Astrocyte (in vitro differentiated cells and primary cell): ENCODE measurements at regions not wholly inside any gene's neighbourhood (a gene's known extent, or its start where the extent isn't known, plus 50 kb on each side); places are given as distances from the start of the nearest gene placed in this dataset.

Experiments used
- CTCF ChIP-seq: IDR thresholded peaks from 2 replicates; pipeline ENCODE4 v1.5.1; 2011; ENCODE audit warnings: low read depth, mild to moderate bottlenecking, inconsistent platforms, low read length, moderate library complexity; ENCODE audit not compliant: insufficient read depth
- EZH2 ChIP-seq: IDR thresholded peaks from 2 replicates; pipeline ENCODE4 v1.6.1; 2012; ENCODE audit warnings: mild to moderate bottlenecking, low read length, inconsistent platforms; ENCODE audit not compliant: insufficient read depth

DNA sequence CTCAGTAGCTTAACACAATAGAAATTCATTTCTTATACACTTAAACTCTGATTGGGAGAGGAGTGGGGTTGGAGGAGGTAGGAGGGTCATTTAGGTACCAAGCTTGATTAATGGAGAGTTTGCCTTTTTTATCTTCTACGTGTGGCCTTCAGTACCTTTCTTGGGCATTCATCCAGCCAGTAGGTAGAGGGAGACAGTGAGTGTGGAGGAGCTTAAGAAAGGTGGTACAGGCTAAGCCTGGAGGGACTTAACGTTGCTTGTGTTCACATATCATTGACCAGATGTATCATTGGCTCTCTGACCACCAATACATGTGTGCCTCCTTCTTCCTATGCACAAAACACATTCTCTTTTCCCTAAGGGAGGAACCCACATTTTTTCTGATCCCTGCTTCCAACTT, 232.9 kb upstream of the CRY1 start:
- TF ChIP-seq CTCF (no peak), EZH2 (no peak)
